ENCODE measurements at regions not wholly inside any gene's neighbourhood (a gene's known extent, or its start where the extent isn't known, plus 50 kb on each side); places are given as distances from the start of the nearest gene placed in this dataset.

GRCh38 chr7:136179154-136179553, 202.0 kb upstream of the MTPN start:
- TF ChIP-seq, protein P1, sequence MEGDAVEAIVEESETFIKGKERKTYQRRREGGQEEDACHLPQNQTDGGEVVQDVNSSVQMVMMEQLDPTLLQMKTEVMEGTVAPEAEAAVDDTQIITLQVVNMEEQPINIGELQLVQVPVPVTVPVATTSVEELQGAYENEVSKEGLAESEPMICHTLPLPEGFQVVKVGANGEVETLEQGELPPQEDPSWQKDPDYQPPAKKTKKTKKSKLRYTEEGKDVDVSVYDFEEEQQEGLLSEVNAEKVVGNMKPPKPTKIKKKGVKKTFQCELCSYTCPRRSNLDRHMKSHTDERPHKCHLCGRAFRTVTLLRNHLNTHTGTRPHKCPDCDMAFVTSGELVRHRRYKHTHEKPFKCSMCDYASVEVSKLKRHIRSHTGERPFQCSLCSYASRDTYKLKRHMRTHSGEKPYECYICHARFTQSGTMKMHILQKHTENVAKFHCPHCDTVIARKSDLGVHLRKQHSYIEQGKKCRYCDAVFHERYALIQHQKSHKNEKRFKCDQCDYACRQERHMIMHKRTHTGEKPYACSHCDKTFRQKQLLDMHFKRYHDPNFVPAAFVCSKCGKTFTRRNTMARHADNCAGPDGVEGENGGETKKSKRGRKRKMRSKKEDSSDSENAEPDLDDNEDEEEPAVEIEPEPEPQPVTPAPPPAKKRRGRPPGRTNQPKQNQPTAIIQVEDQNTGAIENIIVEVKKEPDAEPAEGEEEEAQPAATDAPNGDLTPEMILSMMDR (conservative IDR thresholded peaks at IDR 0.05): no peak
- no peak for TF ChIP-seq EZH2 (IDR thresholded peaks at IDR 0.05; ENCODE audit: low read depth)

Data from PC-9 (cell line).